IMR-90 (cell line): ENCODE measurements at regions not wholly inside any gene's neighbourhood (a gene's known extent, or its start where the extent isn't known, plus 50 kb on each side); places are given as distances from the start of the nearest gene placed in this dataset.

ENCODE experiments used
- ATAC-seq: fragments of 200-7000 bp; cut with Tn5 transposase; 2 replicates; pipeline ENCODE4 v1.9.1; 2020; ENCODE audit warnings: low read depth, mild to moderate bottlenecking, moderate library complexity
- BruUV-seq: library from RNA; stranded (reverse); fragments of 400-500 nt; replicated peaks from 2 replicates; lab custom pipeline; 2021; lab: Mats Ljungman, UMichigan
- CTCF ChIA-PET: fragments of 300-600 bp; formaldehyde crosslinking; extraction: SDS; loops from one replicate; lab custom pipeline; 2021; ENCODE audit warnings: antibody characterized with exemption; lab: Yijun Ruan, JAX
- POLR2A ChIA-PET: fragments of 300-600 bp; sonication (Branson Sonifier 250); formaldehyde crosslinking; loops from one replicate; lab custom pipeline; 2022; ENCODE audit warnings: antibody characterized with exemption; ENCODE audit not compliant: unreplicated experiment; lab: Charles Lee
- DNase-seq: peaks from one replicate; pipeline ENCODE4 v3.0.0; 2013
- H2AFZ ChIP-seq: replicated peaks from 2 replicates; pipeline ENCODE3; 2013; ENCODE audit warnings: low read length, mild to moderate bottlenecking; ENCODE audit not compliant: poor library complexity
- H2AK5ac ChIP-seq: 2 replicates; pipeline ENCODE4 v1.6.1; 2013; ENCODE audit warnings: low read depth, low read length, inconsistent platforms
- H2AK9ac ChIP-seq: replicated peaks from 2 replicates; pipeline ENCODE3; 2013; ENCODE audit warnings: mild to moderate bottlenecking, low read depth, low read length, moderate library complexity; ENCODE audit not compliant: poor library complexity
- H2BK120ac ChIP-seq: 2 replicates; pipeline ENCODE4 v1.6.1; 2013; ENCODE audit warnings: low read depth, low read length, inconsistent platforms
- H2BK15ac ChIP-seq: 3 replicates; pipeline ENCODE4 v1.6.1; 2013; ENCODE audit warnings: low read depth, low read length, inconsistent platforms
- H2BK20ac ChIP-seq: 2 replicates; pipeline ENCODE4 v1.6.1; 2013; ENCODE audit warnings: low read depth, mild to moderate bottlenecking, inconsistent platforms, low read length, moderate library complexity
- H2BK5ac ChIP-seq: 2 replicates; pipeline ENCODE4 v1.6.1; 2013; ENCODE audit warnings: mild to moderate bottlenecking, low read depth, low read length, inconsistent platforms; ENCODE audit not compliant: poor library complexity, severe bottlenecking
- H3K14ac ChIP-seq: replicated peaks from 2 replicates; pipeline ENCODE4 v1.6.1; 2013; ENCODE audit warnings: low read depth, low read length, inconsistent platforms
- H3K18ac ChIP-seq: 2 replicates; pipeline ENCODE4 v1.6.1; 2013; ENCODE audit warnings: low read depth, low read length, control low read depth
- H3K23ac ChIP-seq: 2 replicates; pipeline ENCODE4 v1.6.1; 2013; ENCODE audit warnings: low read depth, low read length, inconsistent platforms
- H3K27ac ChIP-seq: 2 replicates; pipeline ENCODE4 v1.5.1; 2013; ENCODE audit warnings: mild to moderate bottlenecking, control low read depth, low read length; ENCODE audit not compliant: insufficient read depth
- H3K27me3 ChIP-seq: 2 replicates; pipeline ENCODE4 v1.6.1; 2013; ENCODE audit warnings: low read length; ENCODE audit not compliant: control insufficient read depth, insufficient read depth
- H3K36me3 ChIP-seq: 2 replicates; pipeline ENCODE4 v1.6.1; 2013; ENCODE audit warnings: low read length, mixed read lengths; ENCODE audit not compliant: control insufficient read depth, insufficient read depth
- H3K4ac ChIP-seq: 2 replicates; pipeline ENCODE4 v1.6.1; 2013; ENCODE audit warnings: low read depth, low read length, inconsistent platforms
- H3K4me1 ChIP-seq: 2 replicates; pipeline ENCODE4 v1.6.1; 2013; ENCODE audit warnings: low read length, mixed read lengths; ENCODE audit not compliant: control insufficient read depth, insufficient read depth
- H3K4me2 ChIP-seq: 2 replicates; pipeline ENCODE4 v1.6.1; 2013; ENCODE audit warnings: low read depth, mild to moderate bottlenecking, control low read depth, low read length, moderate library complexity
- H3K4me3 ChIP-seq: 2 replicates; pipeline ENCODE4 v1.5.1; 2013; ENCODE audit warnings: low read depth, mild to moderate bottlenecking, control low read depth, low read length, moderate library complexity; ENCODE audit not compliant: insufficient read depth
- H3K56ac ChIP-seq: 2 replicates; pipeline ENCODE4 v1.6.1; 2013; ENCODE audit warnings: low read length, inconsistent platforms; ENCODE audit not compliant: insufficient read depth; ENCODE audit errors: extremely low read depth
- H3K79me1 ChIP-seq, 2 experiments: 2 replicates each; pipeline ENCODE4 v1.6.1; 2013; ENCODE audit warnings: low read length in 2 of 2, inconsistent platforms in 1 of 2, low read depth in 1 of 2
- H3K9ac ChIP-seq: 2 replicates; pipeline ENCODE4 v1.6.1; 2013; ENCODE audit warnings: low read depth, low read length, control low read depth
- H3K9me1 ChIP-seq: 2 replicates; pipeline ENCODE4 v1.6.1; 2013; ENCODE audit warnings: low read length, inconsistent platforms; ENCODE audit not compliant: insufficient read depth
- H3K9me3 ChIP-seq: 2 replicates; pipeline ENCODE4 v1.6.1; 2013; ENCODE audit warnings: low read length; ENCODE audit not compliant: control insufficient read depth, insufficient read depth
- H4K20me1 ChIP-seq: 2 replicates; pipeline ENCODE4 v1.6.1; 2013; ENCODE audit warnings: low read length, inconsistent platforms; ENCODE audit not compliant: insufficient read depth
- H4K5ac ChIP-seq: 2 replicates; pipeline ENCODE4 v1.6.1; 2013; ENCODE audit warnings: mild to moderate bottlenecking, low read depth, low read length, control low read depth
- H4K8ac ChIP-seq, 2 experiments: 2 replicates each; pipeline ENCODE4 v1.6.1; 2013; ENCODE audit warnings: low read depth in 2 of 2, low read length in 2 of 2, control low read depth in 1 of 2, inconsistent platforms in 1 of 2
- H4K91ac ChIP-seq: 2 replicates; pipeline ENCODE4 v1.6.1; 2013; ENCODE audit warnings: low read depth, low read length, inconsistent platforms; ENCODE audit not compliant: insufficient read depth
- CEBPB ChIP-seq: IDR thresholded peaks from 2 replicates; pipeline ENCODE4 v1.6.1; 2012; ENCODE audit warnings: low read depth, low read length, improper control_type of control experiment
- MAZ ChIP-seq: IDR thresholded peaks from 2 replicates; pipeline ENCODE4 v1.6.1; 2012; ENCODE audit warnings: low read depth, mild to moderate bottlenecking, low read length, improper control_type of control experiment, moderate library complexity, borderline replicate concordance
- POLR2A ChIP-seq: IDR thresholded peaks from 2 replicates; pipeline ENCODE4 v1.6.1; 2012; ENCODE audit warnings: mild to moderate bottlenecking, low read depth, low read length
- RAD21 ChIP-seq: IDR thresholded peaks from 2 replicates; pipeline ENCODE4 v1.6.1; 2012; ENCODE audit warnings: low read length, improper control_type of control experiment
- SMC3 ChIP-seq: fragments of 150-350 bp; IDR thresholded peaks from 2 replicates; pipeline ENCODE4 v1.6.1; 2016; ENCODE audit warnings: low read depth, mild to moderate bottlenecking, antibody characterized with exemption, low read length, moderate library complexity
- WGBS, 2 experiments: methylation state at CpG; one replicate each; pipeline versions ENCODE4 v1.1.5 to v1.1.7; 2013; ENCODE audit warnings: missing lambda C conversion rate in 2 of 2; ENCODE audit not compliant: insufficient read length in 1 of 2; ENCODE audit errors: extremely low coverage in 2 of 2; 5-methylcytosine and 5-hydroxymethylcytosine counted together
- dilution Hi-C: fragments of 300-500 bp; cut with HindIII; formaldehyde crosslinking; loops from one replicate; pipeline ENCODE4 v1.14.3; 2018; ENCODE audit warnings: low sequenced_read_pairs; ENCODE audit not compliant: unreplicated experiment
- in situ Hi-C: fragments of 300-500 bp; cut with MboI; formaldehyde crosslinking; loops from 3 replicates; pipeline ENCODE4 v1.14.3; 2019; ENCODE audit warnings: low sequenced_read_pairs, inconsistent platforms, mixed read lengths
- intact Hi-C: fragments of 100-400 bp; cut with micrococcal nuclease; formaldehyde crosslinking; loops from 2 replicates; pipeline ENCODE4 v1.10.0; 2022
- TF ChIP-seq, protein P1 (sequence below): fragments of 150-350 bp; IDR thresholded peaks from 2 replicates; pipeline ENCODE4 v1.6.1; 2017; ENCODE audit warnings: mild to moderate bottlenecking, antibody characterized with exemption, low read length, low read depth
- TF ChIP-seq, protein P2 (sequence below): fragments of 150-350 bp; IDR thresholded peaks from 2 replicates; pipeline ENCODE4 v1.6.1; 2016; ENCODE audit warnings: low read depth, mild to moderate bottlenecking, low read length, moderate library complexity, borderline replicate concordance
- TF ChIP-seq, protein P3 (sequence below): conservative IDR thresholded peaks from 2 replicates; pipeline ENCODE4 v1.5.1; 2012; ENCODE audit warnings: mild to moderate bottlenecking, low read depth, low read length, improper control_type of control experiment

DNA sequence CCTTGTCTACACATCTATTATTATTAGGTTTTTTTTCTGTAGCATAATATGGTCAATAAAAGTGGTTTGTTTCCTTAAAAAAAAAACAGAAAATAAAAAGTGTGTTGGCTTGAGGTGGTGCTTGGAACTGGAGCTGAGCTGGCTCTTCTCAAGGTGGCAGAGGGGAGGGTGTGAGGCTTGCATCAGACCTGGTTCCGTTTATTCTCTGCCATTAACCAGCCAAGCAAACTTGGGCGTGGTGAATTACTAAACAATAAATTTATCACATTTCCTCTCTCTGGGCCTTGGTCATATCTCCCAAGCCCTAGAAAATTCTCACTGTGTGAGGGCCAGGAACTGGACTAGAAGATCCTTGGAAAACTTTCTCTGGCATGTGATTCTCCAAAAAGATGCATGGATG lies 427.5 kb upstream of the MKI67 start:
- Histone ChIP-seq H4K91ac (no peak overlapping the region), H2BK20ac (no peak overlapping the region), H3K23ac (no peak overlapping the region), H3K27me3 (no peaks in the 10 kb centered on the region), H3K4ac (no peak overlapping the region), H3K9ac (no peak overlapping the region), H3K18ac (no peak overlapping the region), H3K79me1 (no peaks in the 10 kb centered on the region), H4K5ac (no peak overlapping the region), H3K4me1 (no peaks in the 10 kb centered on the region), H3K56ac (no peak overlapping the region), H3K4me2 (no peak overlapping the region), H2BK120ac (no peak overlapping the region), H2AK9ac (no peak overlapping the region), H2BK5ac (no peak overlapping the region), H3K9me3 (peaks cover 40% of the 10 kb centered on the region), H3K27ac (no peak overlapping the region), H2AFZ (no peak overlapping the region), H4K8ac (no peak overlapping the region), H4K20me1 (no peaks in the 10 kb centered on the region), H3K4me3 (no peak overlapping the region), H3K9me1 (no peaks in the 10 kb centered on the region), H2BK15ac (no peak overlapping the region), H3K14ac (no peak overlapping the region), H2AK5ac (no peak overlapping the region), H3K36me3 (no peaks in the 10 kb centered on the region)
- dilution Hi-C loops: no loop called here
- intact Hi-C loops: no loop called here
- ChIA-PET CTCF (no interaction called here), POLR2A (no interaction called here)
- TF ChIP-seq, protein P1, sequence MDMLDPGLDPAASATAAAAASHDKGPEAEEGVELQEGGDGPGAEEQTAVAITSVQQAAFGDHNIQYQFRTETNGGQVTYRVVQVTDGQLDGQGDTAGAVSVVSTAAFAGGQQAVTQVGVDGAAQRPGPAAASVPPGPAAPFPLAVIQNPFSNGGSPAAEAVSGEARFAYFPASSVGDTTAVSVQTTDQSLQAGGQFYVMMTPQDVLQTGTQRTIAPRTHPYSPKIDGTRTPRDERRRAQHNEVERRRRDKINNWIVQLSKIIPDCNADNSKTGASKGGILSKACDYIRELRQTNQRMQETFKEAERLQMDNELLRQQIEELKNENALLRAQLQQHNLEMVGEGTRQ: no peak
- TF ChIP-seq, protein P2, sequence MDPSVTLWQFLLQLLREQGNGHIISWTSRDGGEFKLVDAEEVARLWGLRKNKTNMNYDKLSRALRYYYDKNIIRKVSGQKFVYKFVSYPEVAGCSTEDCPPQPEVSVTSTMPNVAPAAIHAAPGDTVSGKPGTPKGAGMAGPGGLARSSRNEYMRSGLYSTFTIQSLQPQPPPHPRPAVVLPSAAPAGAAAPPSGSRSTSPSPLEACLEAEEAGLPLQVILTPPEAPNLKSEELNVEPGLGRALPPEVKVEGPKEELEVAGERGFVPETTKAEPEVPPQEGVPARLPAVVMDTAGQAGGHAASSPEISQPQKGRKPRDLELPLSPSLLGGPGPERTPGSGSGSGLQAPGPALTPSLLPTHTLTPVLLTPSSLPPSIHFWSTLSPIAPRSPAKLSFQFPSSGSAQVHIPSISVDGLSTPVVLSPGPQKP: no peak
- TF ChIP-seq POLR2A (no peak), RAD21 (no peak), CEBPB (no peak), MAZ (no peak), SMC3 (no peak)
- TF ChIP-seq, protein P3, sequence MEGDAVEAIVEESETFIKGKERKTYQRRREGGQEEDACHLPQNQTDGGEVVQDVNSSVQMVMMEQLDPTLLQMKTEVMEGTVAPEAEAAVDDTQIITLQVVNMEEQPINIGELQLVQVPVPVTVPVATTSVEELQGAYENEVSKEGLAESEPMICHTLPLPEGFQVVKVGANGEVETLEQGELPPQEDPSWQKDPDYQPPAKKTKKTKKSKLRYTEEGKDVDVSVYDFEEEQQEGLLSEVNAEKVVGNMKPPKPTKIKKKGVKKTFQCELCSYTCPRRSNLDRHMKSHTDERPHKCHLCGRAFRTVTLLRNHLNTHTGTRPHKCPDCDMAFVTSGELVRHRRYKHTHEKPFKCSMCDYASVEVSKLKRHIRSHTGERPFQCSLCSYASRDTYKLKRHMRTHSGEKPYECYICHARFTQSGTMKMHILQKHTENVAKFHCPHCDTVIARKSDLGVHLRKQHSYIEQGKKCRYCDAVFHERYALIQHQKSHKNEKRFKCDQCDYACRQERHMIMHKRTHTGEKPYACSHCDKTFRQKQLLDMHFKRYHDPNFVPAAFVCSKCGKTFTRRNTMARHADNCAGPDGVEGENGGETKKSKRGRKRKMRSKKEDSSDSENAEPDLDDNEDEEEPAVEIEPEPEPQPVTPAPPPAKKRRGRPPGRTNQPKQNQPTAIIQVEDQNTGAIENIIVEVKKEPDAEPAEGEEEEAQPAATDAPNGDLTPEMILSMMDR: no peak
- in situ Hi-C loops: no loop called here
- BruUV-seq: no TSS peak
- DNase-seq: no peak
- WGBS, 2 experiments: no CpG with 5 or more reads among the region's 2 CpGs
- ATAC-seq: no peak
